SK-MEL-5 (cell line): ENCODE measurements at regions not wholly inside any gene's neighbourhood (a gene's known extent, or its start where the extent isn't known, plus 50 kb on each side); places are given as distances from the start of the nearest gene placed in this dataset.

Experiments
- DNase-seq: peaks from one replicate; pipeline ENCODE4 v3.0.0-alpha.2; 2016; ENCODE audit warnings: low read depth, low spot score
- in situ Hi-C: cut with HindIII; loops from 2 replicates; pipeline ENCODE4 v1.10.0; 2016; ENCODE audit warnings: low sequenced_read_pairs, high pct_unique_total_duplicates, low pct_unique_long_range_greater_than_20kb

DNA sequence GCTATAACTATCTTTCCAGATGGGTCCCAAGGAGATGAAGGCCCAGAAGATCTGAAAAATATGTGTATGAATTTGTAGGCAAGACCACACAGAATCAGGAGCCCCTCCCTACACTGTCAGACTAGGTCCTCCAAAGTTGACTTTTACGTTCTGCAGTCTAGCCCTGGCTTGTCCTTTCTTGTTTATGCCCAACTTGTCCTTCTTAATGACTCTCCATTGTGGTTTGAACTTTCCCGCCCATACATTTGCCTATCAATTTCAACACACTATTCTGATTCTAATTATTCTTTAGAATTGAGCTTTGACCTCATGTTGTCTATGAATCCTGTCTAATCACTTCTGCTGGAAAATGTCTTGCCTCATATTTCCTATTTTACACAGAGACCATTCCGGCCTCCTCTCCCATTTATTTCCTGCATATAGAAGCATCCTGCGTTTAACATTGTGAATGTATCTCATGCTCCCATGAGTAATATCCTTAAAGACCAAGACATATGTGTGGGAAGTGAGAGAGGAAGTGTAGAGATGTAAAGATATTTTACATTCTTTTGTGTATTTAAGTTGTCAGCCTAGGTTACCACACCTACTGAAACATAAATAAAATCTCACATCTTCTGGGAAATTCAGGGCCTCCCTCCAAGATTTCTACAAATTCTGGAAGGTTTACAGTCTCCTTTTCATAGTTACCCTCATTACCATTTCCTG is 348.3 kb downstream of the BCKDHB start:
- in situ Hi-C loops: no loop called here
- no peak for DNase-seq

- in situ Hi-C loops: no loop called here
- no peak for DNase-seq
These were observed 347.7 kb downstream of the BCKDHB start for GRCh38 chr6:80454197-80454596.

- DNase-seq: no peak
- in situ Hi-C loops: no loop called here
These were observed 343.3 kb downstream of the BCKDHB start for GRCh38 chr6:80449726-80450125.

GRCh38 chr6:80446454-80447045 is 340.1 kb downstream of the BCKDHB start:
- DNase-seq: no peak
- in situ Hi-C loops: no loop called here

DNA sequence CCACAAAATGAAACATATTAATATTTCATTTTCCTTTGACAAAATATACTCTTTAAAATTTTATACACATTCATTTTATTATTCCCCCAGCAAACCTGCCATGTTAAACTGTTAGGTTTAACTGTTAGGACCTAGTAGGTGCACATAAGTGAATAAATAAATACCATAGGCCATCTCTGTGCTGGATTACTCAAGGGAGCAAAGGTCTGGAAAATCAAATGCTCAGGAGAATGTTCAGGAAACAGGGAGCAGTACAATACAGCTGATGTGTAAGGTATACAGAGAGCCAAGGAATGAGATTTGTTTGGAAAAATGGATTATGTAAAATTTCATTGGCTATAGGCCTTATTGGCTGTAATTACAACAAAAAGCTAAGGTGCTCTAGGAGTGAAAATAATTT is 339.3 kb downstream of the BCKDHB start:
- in situ Hi-C loops: no loop called here

GRCh38 chr6:80442366-80442765 is 335.9 kb downstream of the BCKDHB start:
- in situ Hi-C loops: no loop called here
- no peak for DNase-seq

More for the DNA sequence above, 339.3 kb downstream of the BCKDHB start:
- no peak for DNase-seq

- DNase-seq: no peak
- in situ Hi-C loops: no loop called here
These were observed 334.7 kb downstream of the BCKDHB start for GRCh38 chr6:80441131-80441530.

- in situ Hi-C loops: no loop called here
- no peak for DNase-seq
These were observed 334.1 kb downstream of the BCKDHB start for GRCh38 chr6:80440496-80441115.

DNA sequence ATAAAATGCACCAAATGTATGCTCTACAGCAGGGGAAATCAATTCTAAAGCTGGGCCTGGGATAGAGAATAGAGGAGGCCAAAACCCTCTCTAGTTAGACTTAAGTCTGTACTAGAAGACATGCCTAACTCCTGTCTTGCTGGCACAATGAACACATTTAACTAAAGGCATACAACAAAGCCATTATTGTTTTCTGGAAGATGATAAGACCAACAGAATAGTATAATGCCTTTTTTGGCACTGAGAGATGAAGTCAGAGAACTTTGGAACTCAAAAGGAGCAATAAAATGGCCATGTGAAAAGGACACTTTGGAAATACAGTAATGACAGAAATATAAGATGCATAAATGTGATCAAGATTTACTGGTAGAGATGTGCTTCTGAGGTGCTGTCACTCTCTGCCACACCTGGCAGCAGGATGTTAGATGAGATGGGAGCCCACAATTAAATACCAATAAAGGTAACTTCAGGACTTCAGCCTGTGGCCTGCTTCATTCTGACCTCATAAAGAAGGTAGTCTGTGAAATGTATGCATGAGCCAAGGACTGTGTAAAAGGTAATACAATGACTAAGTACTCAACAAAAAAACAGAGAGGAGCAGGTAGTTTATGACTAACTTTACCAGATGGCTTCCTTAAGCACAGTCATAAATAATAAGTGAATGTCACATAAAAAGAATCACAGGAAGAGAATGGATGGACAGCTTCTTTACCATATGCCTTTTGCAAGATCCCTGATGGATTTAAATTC is 333.4 kb downstream of the BCKDHB start:
- in situ Hi-C loops: no loop called here
- DNase-seq: peak; percentile 62

DNA sequence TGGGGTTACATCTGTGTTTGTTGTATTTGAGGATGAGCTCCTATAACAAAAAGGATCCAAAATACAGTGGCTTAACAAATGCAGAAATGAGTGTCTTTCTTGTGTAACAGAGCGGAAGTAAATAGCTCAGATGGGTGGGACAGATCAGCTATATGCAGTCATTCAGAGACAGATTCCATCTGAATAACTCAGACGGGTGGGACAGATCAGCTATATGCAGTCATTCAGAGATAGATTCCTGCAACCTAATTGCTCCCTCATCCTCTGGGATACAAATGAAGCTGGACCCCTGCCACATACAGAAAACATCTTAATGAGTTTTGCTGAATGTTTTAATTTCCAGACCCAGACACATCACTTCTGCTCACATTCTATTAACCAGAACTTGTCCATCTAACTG is 332.3 kb downstream of the BCKDHB start:
- no peak for DNase-seq
- in situ Hi-C loops: no loop called here

DNA sequence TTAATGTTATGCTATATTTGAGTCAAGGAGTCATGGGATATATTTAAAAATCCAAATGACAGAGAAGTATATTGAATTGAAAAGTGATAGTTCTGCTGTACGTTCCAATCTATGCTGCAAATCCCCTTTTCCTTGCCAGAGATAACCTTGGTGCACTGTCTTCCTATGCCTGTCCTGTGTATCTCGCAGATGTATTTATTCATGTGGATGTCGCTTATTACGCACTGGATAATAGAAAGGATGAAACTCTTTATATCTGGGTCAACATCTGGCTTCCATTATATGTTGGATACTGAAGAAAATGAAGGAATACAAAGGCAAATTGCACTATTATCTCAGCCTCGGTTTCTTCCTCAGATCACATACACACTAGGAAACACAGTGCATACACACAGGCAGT is 331.3 kb downstream of the BCKDHB start:
- in situ Hi-C loops: no loop called here
- DNase-seq: no peak

DNA sequence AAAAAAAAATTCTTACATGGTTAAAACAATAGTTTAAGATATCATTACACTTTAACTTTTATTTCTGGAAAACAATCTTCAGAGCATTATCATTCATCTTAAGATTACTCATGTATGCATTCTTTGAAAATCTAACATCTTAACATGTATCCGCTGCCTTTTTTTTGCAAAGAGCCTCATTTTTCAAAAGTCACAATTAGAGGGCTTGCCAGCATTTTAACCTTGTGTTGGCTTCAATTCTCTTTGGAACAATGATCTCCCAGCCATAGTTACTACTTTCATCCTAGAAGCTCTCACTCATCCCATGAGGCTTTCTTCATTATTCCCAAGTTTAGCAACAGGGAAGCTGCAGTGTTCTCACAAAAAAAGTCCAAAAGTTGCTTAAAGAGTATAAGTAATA is 330.8 kb downstream of the BCKDHB start:
- DNase-seq: no peak
- in situ Hi-C loops: no loop called here

GRCh38 chr6:80436663-80437062 is 330.2 kb downstream of the BCKDHB start:
- DNase-seq: no peak
- in situ Hi-C loops: no loop called here

DNA sequence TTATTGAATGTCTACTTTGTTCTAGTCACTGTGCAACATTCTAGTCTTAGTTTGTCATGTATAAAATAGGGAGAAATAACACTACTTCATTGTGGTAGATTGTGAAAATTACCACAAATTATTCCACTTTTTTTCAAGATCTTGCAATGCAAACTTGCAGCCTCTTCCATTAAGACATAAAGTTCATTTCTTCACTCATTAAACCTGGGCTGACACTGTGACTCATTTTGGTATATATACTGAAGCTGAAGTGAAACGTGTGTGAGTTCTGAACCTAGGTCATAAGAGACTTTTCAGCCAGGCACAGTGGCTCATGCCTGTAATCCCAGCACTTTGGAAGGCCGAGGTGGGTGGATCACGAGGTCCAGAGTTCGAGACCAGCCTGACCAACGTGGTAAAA is 329.0 kb downstream of the BCKDHB start:
- in situ Hi-C loops: no loop called here
- DNase-seq: no peak

- in situ Hi-C loops: no loop called here
These were observed 328.4 kb downstream of the BCKDHB start for GRCh38 chr6:80434691-80435350.

GRCh38 chr6:80433673-80434025 is 327.2 kb downstream of the BCKDHB start:
- no peak for DNase-seq
- in situ Hi-C loops: no loop called here

More at GRCh38 chr6:80434691-80435350, 328.4 kb downstream of the BCKDHB start:
- DNase-seq: no peak

DNA sequence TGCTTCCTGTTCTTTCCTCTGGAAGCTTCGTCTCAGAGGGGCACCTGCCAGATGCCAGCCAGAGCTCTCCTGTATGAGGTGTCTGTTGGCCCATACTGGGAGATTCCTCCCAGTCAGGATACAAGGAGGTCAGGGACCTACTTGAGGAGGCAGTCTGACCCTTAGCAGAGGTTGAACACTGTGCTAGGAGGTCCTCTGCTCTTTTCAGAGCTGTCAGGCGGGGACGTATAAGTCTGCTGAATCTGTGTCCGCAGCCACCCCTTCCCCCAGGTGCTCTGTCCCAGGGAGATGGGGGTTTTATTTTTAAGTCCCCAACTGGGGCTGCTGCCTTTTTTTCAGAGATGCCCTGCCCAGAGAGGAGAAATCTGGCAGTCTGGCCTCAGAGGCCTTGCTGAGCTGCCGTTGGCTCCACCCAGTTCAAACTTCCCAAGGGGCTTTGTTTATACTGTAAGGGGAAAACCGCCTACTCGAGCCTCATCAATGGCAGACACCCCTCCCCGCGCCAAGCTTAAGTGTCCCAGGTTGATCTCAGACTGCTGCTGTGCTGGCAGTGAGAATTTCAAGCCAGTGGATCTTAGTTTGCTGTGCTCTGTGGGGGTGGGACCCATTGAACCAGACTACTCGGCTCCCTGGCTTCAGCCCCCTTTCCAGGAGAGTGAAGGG is 326.7 kb downstream of the BCKDHB start:
- DNase-seq: no peak
- in situ Hi-C loops: no loop called here
